ENCODE measurements at regions not wholly inside any gene's neighbourhood (a gene's known extent, or its start where the extent isn't known, plus 50 kb on each side); places are given as distances from the start of the nearest gene placed in this dataset.
A peak's percentile ranks its signal among the peaks of the same experiment; 100 is the strongest.

DNA sequence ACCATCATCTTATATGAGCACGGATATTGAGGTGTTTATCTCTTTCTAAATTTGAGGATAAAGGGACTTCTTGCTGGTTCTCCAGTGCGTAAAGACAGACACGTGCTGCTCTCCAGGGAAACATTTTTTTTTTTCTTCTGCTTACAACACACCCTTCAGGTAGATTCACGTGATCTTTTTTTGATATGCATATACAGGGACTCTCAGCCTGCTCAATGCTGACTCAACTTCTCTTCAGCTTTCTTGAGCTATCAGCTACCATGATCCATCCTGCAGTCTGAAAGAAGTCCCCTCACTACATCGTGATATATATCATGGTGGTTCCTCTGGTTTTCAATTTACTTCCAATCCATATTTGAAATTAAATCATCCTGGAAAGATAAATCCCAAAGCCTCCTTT is 87.1 kb upstream of the SLITRK3 start:
- no peak for DNase-seq

DNA sequence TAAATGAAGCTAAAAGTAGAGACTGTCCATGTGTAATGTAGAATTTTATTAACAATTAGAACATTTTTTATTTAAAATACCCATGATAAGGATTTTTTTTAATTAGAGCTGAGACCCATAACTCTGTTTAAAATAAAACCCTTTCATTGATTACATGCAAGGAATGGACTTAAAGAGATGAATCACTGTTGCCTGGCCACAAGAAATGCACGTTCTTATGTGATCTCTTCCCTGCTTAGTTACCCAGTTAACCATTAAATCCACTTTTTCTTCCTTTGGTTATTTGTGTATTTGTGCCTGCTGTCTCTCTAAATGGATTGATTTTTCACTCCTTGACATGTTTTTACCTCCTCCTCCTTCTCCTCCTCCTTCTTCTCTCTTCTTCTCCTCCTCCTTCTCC is 83.3 kb upstream of the SLITRK3 start:
- no peak for DNase-seq

DNA sequence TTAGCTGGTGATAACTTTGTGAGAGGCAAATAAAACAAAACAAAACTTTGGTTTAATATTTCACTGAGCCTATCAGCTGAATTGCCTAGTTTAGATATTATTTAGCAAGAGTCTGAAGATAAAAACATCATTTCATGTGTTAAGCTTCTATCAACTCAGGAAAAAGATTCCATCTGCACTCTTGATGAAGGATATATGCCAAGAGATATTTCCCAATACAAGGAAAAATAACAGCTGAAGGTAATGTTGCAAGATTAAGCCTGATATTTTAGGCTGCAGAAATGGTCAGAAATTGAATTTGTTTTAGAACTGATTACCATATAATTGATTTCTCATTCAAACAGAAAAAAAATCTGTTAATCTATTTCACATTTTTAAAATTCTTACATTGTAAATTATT is 77.2 kb upstream of the SLITRK3 start:
- no peak for DNase-seq

DNA sequence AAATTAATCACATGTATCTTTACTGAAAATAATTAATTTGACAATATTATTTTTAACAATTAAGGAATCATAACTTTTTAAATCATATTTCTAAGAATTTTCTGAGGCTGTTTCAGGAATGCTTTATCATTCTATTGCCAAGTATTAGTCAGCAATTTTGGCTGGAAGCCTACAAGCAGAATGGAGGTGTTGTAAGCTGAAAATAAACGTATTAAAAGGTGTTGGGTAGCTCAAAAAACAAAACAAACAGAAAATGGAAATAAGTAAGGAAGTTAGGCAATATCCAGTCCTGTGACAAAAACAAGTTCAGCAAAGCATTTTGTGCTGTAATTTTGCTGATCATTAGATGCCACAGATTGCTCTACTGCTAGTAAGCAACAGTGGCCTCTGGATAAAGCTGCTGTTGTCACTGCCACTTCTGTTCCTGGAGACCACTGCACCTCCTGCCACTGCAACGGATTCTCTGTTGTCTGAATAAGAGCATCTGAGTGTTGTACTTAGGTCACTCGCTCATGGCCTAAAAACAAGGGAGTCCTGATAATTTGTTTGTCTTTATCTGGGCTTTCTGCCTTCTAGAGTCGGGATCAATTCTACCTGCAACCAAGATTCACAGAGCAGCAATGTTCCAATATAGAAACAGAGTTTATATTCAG is 63.5 kb upstream of the SLITRK3 start:
- no peak for DNase-seq

DNA sequence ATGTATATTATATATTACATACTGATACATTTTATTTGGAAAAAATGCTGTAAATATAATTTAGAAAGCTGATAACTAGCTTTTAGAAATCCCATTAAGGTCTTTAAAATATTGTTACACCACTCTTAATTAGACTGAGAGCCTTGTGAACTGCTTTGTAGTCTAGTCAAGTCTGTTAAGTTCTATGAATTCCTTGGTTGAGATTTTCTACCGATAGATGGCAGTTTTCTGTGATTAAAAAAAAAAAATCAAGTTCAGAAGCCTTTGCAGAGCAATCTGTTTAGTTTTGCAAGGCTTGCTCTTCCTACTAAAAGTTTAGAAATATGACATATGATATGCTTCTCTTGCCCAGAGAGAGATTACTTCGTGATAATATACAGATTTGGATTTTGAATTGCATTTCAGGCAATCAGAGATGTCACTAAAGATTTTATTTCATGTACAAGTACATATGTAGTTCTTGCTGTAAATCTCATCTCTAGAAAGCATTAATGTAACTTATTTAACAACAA is 60.4 kb upstream of the SLITRK3 start:
- peak; percentile 2 for DNase-seq

DNA sequence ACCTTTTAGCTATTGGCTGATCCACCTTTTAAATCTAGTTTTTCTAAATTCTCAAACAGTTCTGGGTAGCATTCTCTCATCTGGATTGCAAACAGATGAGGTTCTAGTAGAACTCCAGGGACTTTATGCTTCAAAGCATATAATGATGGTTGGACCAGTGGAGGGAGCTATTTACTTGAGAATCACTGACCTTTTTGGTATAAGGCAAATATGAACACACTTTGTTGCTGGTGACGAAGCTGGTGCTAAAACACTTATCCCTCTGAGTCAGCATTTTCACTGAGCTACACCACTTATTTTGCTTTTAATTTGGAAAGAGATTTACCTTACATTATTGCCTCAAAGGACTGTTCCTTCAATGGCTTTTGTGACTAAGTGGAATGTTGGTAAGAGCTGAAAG is 58.6 kb upstream of the SLITRK3 start:
- no peak for DNase-seq
